PFSK-1 (cell line): ENCODE measurements at regions not wholly inside any gene's neighbourhood (a gene's known extent, or its start where the extent isn't known, plus 50 kb on each side); places are given as distances from the start of the nearest gene placed in this dataset.

Experiments used
- FOXP2 ChIP-seq: optimal IDR thresholded peaks from 2 replicates; pipeline ENCODE3; 2011; ENCODE audit warnings: borderline replicate concordance, control low read depth, inconsistent platforms; ENCODE audit not compliant: insufficient read depth; ENCODE audit errors: extremely low read length, extremely low read depth
- POLR2AphosphoS5 ChIP-seq: IDR thresholded peaks from 2 replicates; pipeline ENCODE4 v1.6.1; 2012; ENCODE audit warnings: low read depth, mild to moderate bottlenecking, control low read depth, low read length, moderate library complexity
- REST ChIP-seq, 2 experiments: IDR thresholded peaks; 2 replicates each; pipeline versions ENCODE4 v1.6.1 to v1.8.0; 2011 to 2012; ENCODE audit warnings: low read depth in 2 of 2, low read length in 2 of 2, control low read depth in 1 of 2, inconsistent platforms in 1 of 2, mild to moderate bottlenecking in 1 of 2, moderate library complexity in 1 of 2; ENCODE audit not compliant: insufficient read depth in 1 of 2
- SIN3A ChIP-seq: IDR thresholded peaks from 2 replicates; pipeline ENCODE4 v1.6.1; 2012; ENCODE audit warnings: mild to moderate bottlenecking, low read length, moderate library complexity, borderline replicate concordance; ENCODE audit not compliant: insufficient read depth
- TAF1 ChIP-seq: IDR thresholded peaks from 2 replicates; pipeline ENCODE4 v1.6.1; 2012; ENCODE audit warnings: low read length, control low read depth, borderline replicate concordance; ENCODE audit not compliant: insufficient read depth

- TF ChIP-seq TAF1 = no peak
- TF ChIP-seq FOXP2 = no peak
- no peak for TF ChIP-seq SIN3A
- no peak for TF ChIP-seq POLR2AphosphoS5
- TF ChIP-seq REST (IDR thresholded peaks at IDR 0.05; ENCODE audit: insufficient read depth in 1 of 2, low read depth in 2 of 2, low read length in 2 of 2) = no peak
Observed at GRCh38 chr3:5563537-5564277, 376.2 kb downstream of the EDEM1 start.

GRCh38 chr3:5564278-5564666 lies 376.8 kb downstream of the EDEM1 start:
- TF ChIP-seq FOXP2 = no peak
- no peak for TF ChIP-seq SIN3A
- TF ChIP-seq TAF1 = no peak
- TF ChIP-seq REST (IDR thresholded peaks at IDR 0.05; ENCODE audit: insufficient read depth in 1 of 2, low read depth in 2 of 2, low read length in 2 of 2) = no peak
- TF ChIP-seq POLR2AphosphoS5 = no peak

DNA sequence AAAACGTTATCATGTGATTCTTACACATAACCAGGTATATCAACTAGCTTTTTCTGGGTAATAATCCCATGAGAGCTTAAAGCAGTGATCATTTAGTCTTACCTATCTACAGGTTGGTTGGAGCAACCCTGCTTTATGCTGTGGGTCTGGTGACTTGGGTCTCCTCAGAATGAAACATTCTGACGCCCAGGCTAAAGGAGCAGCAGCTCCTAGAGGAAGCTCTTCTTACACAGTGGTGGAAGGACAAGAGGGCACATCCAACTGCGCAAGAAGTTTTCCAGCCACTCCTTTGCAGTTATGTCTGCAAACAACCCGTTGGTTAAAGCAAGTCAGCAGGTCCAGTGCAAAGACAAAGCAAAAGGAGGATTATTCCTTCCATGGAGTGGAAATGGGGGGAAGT lies 377.5 kb downstream of the EDEM1 start:
- TF ChIP-seq POLR2AphosphoS5 (no peak), FOXP2 (no peak), SIN3A (no peak), REST (IDR thresholded peaks at IDR 0.05; ENCODE audit: insufficient read depth in 1 of 2, low read depth in 2 of 2, low read length in 2 of 2) (no peak), TAF1 (no peak)

- TF ChIP-seq REST (IDR thresholded peaks at IDR 0.05; ENCODE audit: insufficient read depth in 1 of 2, low read depth in 2 of 2, low read length in 2 of 2) = no peak
- TF ChIP-seq POLR2AphosphoS5 = no peak
- no peak for TF ChIP-seq SIN3A
- no peak for TF ChIP-seq FOXP2
- no peak for TF ChIP-seq TAF1
Observed at GRCh38 chr3:5567113-5567512, 379.6 kb downstream of the EDEM1 start.

DNA sequence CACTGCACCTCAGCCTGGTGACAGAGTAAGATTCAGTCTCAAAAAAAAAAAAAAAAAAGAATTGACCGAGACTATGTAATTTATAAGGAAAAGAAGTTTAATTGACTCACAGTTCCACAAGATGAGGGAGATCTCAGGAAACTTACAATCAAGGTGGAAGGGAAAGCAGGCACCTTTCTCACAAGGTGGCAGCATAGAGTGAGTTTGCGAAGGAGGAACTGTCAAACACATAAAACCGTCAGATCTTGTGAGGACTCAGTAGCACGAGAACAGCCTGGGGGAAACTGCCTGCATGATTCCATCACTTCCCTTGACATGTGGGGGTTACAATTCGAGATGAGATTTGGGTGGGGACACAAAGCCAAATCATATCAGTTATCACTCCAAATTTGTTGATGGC lies 380.9 kb downstream of the EDEM1 start:
- TF ChIP-seq SIN3A = no peak
- no peak for TF ChIP-seq POLR2AphosphoS5
- no peak for TF ChIP-seq FOXP2
- TF ChIP-seq REST (IDR thresholded peaks at IDR 0.05; ENCODE audit: insufficient read depth in 1 of 2, low read depth in 2 of 2, low read length in 2 of 2) = no peak
- no peak for TF ChIP-seq TAF1
